Astrocyte of the hippocampus (primary cell): ENCODE measurements at regions not wholly inside any gene's neighbourhood (a gene's known extent, or its start where the extent isn't known, plus 50 kb on each side); places are given as distances from the start of the nearest gene placed in this dataset.
"Not testable (repeated sequence)": the region's sequence is repeated elsewhere in the genome, so short reads cannot be mapped to it uniquely, and the experiment has no call there.

Source experiments
- DNase-seq: peaks from one replicate; pipeline ENCODE4 v3.0.0; 2011; ENCODE audit warnings: low read depth, low spot score

DNA sequence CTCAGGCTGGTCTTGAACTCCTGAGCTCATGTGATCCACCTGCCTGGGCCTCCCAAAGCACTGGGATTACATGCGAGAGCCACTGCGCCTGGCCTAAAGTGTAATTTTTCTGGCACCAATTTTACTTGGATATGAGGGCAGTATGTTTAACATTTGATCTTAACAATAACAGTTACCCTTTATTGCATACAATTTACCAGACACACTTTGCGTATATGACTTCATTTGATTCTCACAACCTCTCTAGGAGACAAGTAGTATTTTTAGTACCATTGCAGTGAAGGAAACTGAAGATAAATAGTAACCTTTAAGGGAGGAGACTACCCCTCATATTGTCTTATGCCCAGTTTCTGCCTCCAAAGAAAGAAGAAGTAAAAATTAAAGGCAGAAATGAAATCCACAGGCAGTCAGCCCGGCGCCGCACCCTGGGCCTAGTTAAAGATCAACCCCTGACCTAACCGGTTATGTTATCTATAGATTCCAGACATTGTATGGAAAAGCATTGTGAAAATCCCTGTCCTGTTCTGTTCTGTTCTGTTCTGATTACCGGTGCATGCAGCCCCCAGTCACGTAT, 54.0 kb downstream of the CYP26A1 start:
- DNase-seq, result not testable (repeated sequence)

- DNase-seq, result no peak
These were observed 58.3 kb downstream of the CYP26A1 start for GRCh38 chr10:93131986-93132385.

DNA sequence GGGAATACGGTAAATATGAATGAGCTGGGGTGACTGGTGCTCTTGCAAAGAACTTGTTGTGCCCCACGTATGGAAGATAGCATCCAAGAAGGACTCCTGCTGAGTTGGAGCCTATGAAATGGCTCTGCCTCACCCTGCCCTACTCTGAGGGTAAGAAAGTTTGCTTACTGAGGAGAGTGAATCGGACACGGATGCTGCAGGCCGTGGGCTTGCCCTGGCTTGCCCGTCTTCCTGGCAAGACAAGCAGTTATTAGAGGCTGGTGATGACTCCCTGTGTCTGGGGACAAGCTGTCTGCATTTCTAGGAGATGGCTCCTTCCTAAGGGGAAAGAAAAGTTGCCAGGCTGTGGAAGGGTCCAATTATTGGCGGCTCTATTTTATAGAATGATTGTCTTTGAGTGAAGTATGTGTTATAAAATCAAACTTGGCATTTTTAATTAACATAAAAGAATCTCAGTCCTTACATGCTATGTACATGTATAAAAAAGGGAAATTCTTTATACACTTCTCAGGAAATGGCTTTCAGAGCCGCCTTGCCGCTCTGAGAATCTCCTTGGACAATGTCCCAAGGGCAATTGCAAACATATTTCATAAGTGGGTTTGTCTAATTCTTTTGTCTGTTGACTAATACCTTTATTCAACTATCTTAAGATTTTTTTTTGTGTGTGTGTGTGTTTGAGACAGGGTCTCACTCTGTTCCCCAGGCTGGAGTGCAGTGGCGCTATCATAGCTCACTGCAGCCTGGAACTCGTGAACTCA, 64.6 kb downstream of the CYP26A1 start:
- DNase-seq, result no peak

GRCh38 chr10:93139059-93139655, 65.5 kb downstream of the CYP26A1 start:
- DNase-seq, result no peak

DNA sequence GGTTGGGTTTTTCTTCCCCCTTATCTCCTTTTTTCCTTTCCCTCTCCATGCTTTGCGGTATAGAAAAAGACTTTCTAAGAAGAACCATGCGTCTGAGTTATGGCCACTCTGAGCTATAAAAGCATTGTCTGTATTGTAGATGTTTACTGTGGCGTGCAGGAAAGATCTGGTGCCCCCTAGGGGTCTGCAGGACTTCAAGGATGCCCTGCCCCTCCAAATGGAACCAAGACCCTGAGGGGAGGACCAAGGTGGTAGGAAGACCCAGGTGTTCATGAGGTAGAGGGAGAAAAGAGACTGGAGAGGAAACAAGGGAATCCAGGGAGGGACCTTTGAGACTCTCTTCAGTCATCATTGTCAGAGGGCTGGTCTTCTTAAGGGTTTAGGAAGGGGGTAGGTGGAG, 68.8 kb downstream of the CYP26A1 start:
- no peak for DNase-seq

DNA sequence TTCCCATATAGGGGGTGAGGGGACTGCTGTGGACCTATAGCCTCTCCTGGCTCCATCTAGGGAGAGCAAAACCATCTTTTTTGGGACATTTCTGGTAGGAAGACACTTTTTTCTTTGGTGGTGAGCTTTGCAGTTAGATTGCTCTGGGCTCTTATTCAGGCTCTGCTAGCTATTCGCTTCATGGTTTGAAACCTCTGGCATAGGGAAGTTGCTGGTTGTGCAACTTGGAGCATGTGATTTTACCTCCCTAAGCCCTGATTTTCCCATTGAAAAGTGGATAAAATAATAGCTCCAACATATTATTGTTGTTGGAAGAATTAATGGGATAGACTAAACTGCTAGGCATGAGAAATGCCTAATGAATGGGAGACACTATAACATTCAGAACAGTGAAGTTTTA, 69.6 kb downstream of the CYP26A1 start:
- DNase-seq, result no peak

GRCh38 chr10:93146336-93146735, 72.6 kb downstream of the CYP26A1 start:
- no peak for DNase-seq

DNA sequence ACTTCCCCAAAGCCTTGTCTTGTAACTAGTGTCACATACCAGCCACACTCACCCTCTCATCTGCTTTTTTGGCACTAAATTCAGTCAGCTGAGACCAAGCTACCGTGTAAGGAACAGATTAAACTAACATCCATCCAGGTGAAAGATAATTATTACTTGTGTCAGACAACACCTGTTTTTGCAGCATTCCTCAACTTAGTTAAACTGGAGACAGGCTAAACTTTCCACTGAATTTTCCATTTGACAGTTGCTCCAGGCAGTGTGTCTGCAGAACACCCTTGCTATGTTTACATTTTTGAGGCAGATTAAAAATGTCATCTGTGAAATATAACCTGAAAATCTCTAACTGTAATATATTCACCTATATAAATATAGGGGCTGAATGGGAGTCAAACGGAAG, 73.6 kb downstream of the CYP26A1 start:
- no peak for DNase-seq

DNA sequence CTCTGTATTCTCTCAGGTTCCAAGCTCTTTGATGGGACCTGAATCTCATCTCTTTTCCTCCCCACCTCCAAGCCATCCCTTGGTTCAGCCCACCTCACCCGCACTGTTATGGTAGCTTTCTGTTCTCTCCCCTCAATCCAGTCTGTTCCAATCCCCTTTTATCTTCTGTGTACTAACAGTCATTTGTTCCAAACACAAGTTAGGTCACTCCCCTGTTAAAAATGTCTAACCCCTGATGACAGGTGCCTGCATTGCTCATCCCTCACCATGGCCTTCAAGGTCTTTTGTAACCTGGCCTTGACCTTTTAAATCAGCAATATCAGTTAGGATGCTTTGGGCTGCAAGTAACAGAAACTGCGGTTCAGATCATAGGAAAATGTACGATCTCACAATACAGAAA, 74.8 kb downstream of the CYP26A1 start:
- no peak for DNase-seq

- peak; percentile 50 for DNase-seq
These were observed 76.1 kb downstream of the CYP26A1 start for GRCh38 chr10:93149761-93150160.

- peak; percentile 26 for DNase-seq
These were observed 76.6 kb downstream of the CYP26A1 start for GRCh38 chr10:93150289-93150688.

DNA sequence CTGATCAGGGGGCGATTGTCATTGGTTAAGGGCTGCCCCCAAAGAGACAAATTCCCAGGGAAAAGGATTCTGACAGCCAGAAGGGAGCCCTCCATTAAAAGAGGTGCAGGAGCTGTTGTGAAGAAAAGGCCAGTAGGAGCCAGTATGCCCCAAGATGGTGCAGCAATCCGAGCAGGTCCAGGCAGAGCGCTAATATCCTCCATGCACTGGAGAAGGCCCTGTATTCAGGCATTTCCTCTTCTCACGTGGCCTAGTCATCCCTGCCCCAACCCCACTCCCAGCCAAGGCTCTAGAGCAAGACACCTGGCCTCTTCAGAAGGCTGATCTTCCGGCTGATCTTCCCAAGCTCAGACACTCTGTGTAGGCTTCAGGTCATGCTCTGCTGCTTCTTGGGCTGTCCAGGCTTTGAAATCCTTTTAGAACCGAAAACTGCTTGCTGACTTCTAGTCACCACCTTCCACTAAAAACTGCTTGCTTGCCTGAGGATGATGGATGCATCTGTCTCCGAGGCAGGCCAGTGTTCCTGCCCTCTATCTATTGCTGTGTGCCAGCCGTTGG, 77.4 kb downstream of the CYP26A1 start:
- DNase-seq, result no peak

DNA sequence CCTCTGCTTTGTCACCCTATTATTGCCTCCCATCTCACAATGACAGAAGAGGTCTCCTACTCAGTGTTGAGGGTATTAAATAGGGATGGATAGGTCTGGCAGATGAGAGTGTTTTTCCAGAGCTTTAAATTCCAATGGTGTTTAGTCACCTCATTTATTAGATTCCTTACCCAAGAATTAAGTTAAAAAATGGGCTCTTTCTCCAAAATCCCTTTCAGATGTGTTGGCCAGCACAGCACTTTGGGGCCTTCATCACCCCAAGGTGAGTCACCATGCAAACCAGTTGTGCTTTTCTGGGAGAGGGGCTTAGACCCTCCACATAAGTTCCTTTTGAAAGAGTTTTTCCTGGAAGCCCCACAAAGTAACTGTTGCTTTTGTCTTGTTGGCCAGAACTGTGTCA, 78.4 kb downstream of the CYP26A1 start:
- peak; percentile 81 for DNase-seq

DNA sequence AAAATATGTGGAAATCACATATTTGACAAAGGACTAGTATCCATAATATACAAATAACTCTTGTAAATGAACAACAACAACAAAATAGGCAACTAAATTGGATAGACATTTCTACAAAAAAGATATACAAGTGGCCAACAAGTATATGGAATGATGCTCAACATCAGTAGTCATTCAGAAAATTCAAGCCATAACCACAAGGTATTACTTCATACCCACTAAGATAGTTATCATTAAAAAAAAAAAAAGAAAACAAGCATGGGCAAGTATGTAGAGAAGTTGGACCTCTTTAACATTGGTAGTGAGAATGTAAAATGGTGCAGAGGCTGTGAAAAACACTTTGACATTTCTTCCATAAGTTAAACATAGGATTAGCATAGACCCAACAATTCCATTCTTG, 80.8 kb downstream of the CYP26A1 start:
- no peak for DNase-seq

- no peak for DNase-seq
These were observed 86.4 kb downstream of the CYP26A1 start for GRCh38 chr10:93160140-93160539.

GRCh38 chr10:93160829-93161228, 87.1 kb downstream of the CYP26A1 start:
- peak; percentile 80 for DNase-seq

GRCh38 chr10:93165367-93165766, 91.7 kb downstream of the CYP26A1 start:
- no peak for DNase-seq

GRCh38 chr10:93166134-93166533, 92.4 kb downstream of the CYP26A1 start:
- no peak for DNase-seq

GRCh38 chr10:93171837-93172236, 98.1 kb downstream of the CYP26A1 start:
- no peak for DNase-seq

DNA sequence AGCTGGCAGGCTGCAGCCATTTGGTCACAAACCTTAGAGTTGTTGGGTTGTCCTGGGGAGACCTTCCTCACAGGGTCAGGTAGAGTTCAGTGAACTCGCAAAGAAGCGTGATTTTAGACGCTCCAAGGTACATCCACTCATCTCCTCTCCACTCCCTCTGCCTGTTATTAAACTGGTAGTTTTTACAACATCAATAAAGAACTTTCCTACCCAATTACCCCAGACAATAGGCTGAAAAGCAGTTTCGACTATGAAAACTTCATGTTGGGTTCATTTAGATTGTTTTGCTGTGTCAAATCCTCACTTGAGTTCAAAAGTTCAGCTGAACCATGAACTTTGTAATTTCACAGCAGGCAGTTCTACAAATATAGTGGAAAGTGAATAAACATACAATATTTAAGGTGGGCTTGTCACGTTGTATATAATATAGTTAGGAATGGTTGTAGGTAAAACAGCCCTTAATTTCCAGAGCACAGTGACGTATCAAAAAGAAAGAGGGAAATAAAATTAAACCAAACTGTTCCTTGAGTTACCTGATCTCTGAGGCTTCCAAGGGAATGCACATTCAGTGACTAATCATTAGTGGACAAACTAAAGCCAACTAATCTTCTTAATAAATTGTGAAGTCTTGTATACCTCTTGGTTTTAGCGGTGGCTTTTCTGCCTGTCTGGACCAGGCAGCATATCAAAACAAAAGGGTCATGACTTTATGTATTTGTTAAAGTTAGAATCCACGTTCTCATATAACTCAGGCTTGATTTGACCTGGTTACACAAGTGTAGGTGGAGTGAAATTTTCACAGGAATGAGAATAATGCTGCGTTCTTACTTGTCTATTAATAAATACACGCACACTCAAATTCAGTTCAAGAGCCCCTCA, 100.5 kb downstream of the CYP26A1 start:
- DNase-seq, result no peak

DNA sequence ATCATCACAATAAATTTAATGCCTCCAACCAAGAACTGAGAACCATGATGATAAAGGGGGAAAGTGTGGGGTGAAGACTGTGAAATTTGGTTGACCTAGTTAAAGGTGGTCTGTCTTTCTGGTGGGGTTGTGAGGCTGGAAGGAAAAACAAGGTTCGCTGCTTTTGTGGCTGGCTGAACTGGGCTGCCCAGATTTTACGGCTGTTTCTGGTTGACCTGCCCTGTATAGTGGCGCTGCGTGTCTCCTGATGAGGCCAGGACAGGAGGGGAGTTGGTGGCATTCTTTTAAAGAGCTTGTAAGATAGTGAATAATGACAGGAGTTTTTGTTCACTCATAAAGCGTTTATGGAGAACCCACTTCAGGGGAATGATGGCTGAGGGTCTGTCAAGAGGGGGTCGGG, 101.8 kb downstream of the CYP26A1 start:
- no peak for DNase-seq

DNA sequence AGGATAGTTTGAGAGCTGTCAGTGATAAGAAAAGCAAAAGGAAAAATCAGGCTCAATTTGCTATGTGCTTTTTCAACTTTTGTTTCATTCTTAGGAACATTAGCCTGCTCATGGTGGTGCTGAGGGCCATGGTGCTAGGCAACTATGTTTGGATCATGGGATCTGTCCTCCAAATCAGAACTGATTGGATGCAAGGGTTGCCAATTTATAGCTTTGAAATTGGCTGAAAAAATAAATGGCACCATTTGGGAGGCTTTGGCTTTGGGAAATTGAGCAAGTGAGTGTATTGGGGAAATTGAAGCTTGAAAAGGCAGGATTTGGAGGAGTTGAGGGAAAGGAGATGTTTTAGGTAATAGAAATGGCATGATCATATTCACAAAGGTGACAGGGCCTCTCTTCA, 103.8 kb downstream of the CYP26A1 start:
- DNase-seq, result no peak
